Fibroblast of mammary gland (primary cell): ENCODE measurements at regions not wholly inside any gene's neighbourhood (a gene's known extent, or its start where the extent isn't known, plus 50 kb on each side); places are given as distances from the start of the nearest gene placed in this dataset.

Source experiments
- DNase-seq: peaks from one replicate; pipeline ENCODE4 v3.0.0-alpha.2; 2010; ENCODE audit warnings: low read depth
- H3K4me3 ChIP-seq: 2 replicates; pipeline ENCODE4 v1.5.1; 2011; ENCODE audit warnings: low read depth, mild to moderate bottlenecking, low read length, moderate library complexity; ENCODE audit not compliant: control insufficient read depth
- CTCF ChIP-seq: conservative IDR thresholded peaks from 2 replicates; pipeline ENCODE4 v1.5.1; 2011; ENCODE audit warnings: low read depth, low read length, inconsistent platforms; ENCODE audit not compliant: control insufficient read depth, insufficient read depth

DNA sequence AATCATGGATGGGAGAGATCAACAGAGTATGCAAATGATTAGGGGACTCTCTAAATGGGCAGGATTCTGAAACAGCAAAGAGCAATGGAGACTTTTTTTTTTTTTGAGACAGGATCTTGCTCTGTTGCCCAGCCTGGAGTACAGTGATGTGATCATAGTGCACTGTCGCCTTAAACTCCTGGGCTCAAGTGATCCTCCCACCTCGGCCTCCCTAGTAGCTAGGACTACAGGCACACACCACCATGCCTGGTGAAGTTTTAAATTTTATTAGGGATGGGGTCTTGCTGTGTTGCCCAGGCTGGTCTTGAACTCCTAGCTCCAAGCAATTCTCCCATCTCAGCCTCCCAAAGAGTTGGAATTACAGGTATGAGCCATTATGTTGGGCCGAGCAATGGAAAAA is 255.0 kb upstream of the ZFHX3 start:
- DNase-seq: no peak
- no peak overlapping the region for H3K4me3 ChIP-seq
- no peak for TF ChIP-seq CTCF

DNA sequence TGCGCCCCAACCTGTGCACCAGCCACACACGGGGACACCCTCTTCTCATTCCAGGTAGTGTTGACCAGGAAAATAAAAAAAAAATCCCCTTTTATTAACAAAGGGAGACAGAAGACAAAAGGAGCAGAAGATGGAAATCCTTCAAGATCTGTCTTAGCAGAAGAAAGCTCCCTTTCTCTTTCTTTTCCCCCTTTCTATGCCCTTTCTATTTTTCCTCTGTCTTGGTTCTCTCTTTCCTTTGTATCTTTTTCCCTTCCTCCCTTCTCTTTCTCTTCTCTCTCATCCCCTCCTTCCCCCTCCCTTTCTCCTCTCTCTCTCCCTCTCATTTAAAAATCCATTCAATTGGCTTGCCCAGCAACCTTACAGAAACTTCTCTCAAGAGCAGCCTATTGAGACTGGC is 254.1 kb upstream of the ZFHX3 start:
- no peak for DNase-seq
- H3K4me3 ChIP-seq: no peak overlapping the region
- TF ChIP-seq CTCF: no peak

DNA sequence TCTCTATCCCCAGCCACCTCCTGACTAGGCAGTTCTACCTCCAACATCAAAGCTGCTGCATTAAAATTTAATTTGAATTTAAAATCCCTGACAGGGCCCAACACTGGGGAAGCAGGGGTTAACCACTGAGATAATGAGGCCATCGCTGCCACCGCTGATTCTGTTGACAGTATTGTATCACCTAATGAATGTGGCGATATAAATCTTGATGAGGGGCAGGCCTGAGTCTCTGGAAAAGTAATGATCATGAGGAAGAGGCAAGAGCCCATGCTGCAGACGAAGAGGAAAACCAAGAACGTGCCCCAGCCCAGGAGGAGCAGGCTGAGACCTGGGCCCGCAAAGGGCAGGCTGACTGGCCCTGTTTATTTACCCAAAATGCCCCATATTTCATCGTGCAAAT is 251.4 kb upstream of the ZFHX3 start:
- no peak overlapping the region for H3K4me3 ChIP-seq
- DNase-seq: no peak

DNA sequence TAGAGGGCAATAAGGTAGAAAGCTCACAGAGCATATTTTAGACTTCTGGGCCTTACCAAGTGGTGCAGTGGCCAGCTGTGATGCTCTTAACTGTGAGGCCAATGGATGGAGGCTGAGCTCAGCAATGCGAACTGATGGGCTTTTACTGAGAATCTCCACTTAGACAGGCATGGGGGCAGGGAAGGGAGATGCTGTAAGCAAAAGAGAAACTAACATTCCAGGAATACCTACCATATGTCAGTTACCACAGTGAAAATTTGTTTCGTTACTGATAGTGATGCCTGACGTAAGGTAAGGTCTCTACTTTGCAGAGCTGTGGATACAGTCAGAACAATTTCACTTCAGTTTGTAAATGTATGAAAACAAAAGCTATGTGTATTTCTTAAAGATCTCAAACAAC is 250.6 kb upstream of the ZFHX3 start:
- H3K4me3 ChIP-seq: no peak overlapping the region
- no peak for DNase-seq
- no peak for TF ChIP-seq CTCF

More for the DNA sequence above, 251.4 kb upstream of the ZFHX3 start:
- TF ChIP-seq CTCF: no peak

GRCh38 chr16:73290258-73290657 is 242.3 kb upstream of the ZFHX3 start:
- no peak overlapping the region for H3K4me3 ChIP-seq
- no peak for TF ChIP-seq CTCF
- DNase-seq: no peak

- no peak overlapping the region for H3K4me3 ChIP-seq
- no peak for TF ChIP-seq CTCF
- DNase-seq: no peak
Observed at GRCh38 chr16:73289232-73289631, 241.3 kb upstream of the ZFHX3 start.

GRCh38 chr16:73288520-73288919 is 240.6 kb upstream of the ZFHX3 start:
- H3K4me3 ChIP-seq: no peak overlapping the region
- TF ChIP-seq CTCF: no peak
- DNase-seq: no peak
